HG03097 (cell line): ENCODE measurements at regions not wholly inside any gene's neighbourhood (a gene's known extent, or its start where the extent isn't known, plus 50 kb on each side); places are given as distances from the start of the nearest gene placed in this dataset.

Experiments used
- ATAC-seq: cut with Tn5 transposase; IDR thresholded peaks from one replicate; pipeline ENCODE4 v1.9.1; 2021; ENCODE audit not compliant: unreplicated experiment, low FRiP score

GRCh38 chr4:145348291-145348690, 133.4 kb upstream of the SMAD1 start:
- ATAC-seq: no peak

DNA sequence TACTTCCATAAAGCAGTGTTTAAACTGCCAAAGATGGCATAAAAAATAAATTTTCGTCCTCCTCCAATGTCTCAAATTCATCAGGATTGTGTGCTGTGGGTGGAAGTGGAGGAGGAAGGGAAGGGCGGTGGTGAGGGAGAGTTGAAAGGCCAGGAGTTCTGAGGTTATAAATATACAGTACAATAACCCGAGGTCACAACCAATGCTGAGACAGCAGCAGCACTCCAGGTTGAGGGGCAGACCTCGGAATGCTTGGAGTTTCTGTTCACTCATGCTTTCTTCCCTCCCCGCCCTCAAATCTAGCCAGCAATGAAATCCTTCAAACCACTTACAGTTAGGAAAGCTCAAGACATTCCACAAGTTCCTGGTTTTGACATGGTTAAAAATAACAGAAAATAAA, 134.0 kb upstream of the SMAD1 start:
- ATAC-seq: no peak

DNA sequence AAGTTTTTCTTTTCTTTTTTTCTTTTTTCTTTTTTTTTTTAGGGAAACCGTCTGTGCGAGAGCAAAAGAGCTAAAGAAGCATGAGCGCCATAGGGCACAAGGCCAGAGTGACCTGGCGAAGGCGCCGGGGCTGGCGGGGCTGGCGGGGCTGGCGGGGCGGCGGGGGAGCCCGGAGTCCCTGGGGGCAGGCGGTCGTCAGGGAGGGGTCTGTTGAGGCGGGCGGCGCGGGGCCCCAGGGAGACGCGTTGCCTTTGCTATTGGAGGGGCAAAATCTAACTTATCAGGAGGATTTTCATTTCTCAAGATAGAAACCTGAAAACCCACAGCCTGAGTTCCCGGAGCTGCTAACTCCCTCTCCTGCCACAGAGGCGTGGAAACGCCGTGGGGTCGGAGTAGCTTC, 135.6 kb upstream of the SMAD1 start:
- ATAC-seq: no peak

DNA sequence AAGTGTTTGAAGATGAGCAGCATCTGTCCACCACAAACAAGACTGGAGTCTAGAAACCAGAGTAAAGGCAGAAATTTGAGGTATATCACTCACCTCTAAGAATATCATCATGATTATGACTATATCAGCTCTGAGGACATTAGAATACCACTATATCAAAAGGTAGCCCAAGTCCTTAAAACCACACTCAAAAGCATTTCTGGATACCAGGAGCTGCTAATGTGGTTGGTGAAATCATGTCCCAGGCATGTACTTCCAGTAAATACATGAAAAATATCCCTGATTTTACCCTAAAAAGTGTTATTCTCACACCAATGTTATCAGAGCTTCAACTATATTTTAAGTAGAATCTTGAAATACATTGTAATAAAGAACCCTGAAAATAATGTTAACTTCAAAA, 136.3 kb upstream of the SMAD1 start:
- ATAC-seq: no peak

DNA sequence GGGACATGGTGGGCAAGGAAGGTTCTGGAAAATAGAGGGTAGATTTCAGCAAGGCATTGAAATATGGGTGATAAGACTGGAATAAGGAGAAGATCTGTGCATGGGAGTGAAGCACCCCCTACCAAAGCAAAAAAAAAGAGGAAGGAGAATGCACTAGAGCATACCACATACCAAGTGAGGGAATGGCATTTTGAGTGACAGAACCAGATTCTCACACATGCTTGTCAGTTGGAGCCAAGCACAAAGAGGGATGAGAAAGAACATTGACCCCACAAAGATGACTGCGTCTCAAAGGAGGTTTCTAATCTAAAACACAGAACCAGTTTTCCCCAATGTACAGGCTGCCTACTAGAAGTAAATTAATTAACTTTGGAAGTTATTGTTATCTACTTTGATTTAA, 140.3 kb upstream of the SMAD1 start:
- no peak for ATAC-seq

GRCh38 chr4:145340071-145340675, 141.5 kb upstream of the SMAD1 start:
- ATAC-seq: no peak

GRCh38 chr4:145339075-145339725, 142.5 kb upstream of the SMAD1 start:
- ATAC-seq: no peak

GRCh38 chr4:145338568-145338967, 143.1 kb upstream of the SMAD1 start:
- ATAC-seq: no peak

DNA sequence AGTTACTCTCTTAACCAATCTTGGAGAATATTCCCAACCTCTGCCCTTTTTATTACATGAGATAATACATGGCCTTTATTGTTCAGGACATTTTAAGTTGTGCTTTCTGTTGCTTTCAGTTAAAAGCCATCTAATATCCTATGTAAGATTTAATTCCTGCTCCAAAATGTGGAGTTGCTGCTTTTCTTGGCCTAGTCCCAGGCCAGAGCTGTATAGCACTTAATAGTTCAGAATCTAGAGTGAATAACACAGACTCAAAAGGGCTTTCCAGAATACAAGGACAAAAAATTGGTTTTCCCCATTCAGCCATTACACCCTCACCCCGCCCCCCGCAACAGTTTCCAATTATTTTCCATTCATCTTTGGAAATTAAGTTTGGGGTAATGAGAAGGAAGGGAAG, 144.3 kb upstream of the SMAD1 start:
- ATAC-seq: no peak

DNA sequence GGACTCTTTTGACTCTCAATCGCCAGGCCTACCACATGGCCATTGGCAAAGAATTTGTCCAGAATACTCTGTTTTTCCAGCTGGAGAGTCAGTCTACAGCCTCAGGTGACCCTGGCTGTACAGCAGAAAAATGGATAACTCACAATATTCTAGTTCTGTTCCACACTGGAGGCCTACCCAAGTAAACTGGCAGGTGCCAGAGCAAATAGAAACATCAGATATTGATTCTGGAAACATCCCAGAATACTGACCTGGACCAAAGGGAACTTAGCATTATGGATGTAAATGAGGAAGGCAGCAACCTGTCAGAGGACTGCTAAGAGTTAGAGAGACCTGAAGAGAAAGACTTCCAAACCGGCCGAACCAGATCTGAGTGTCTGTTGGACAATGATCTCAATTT, 147.9 kb upstream of the SMAD1 start:
- ATAC-seq: no peak

DNA sequence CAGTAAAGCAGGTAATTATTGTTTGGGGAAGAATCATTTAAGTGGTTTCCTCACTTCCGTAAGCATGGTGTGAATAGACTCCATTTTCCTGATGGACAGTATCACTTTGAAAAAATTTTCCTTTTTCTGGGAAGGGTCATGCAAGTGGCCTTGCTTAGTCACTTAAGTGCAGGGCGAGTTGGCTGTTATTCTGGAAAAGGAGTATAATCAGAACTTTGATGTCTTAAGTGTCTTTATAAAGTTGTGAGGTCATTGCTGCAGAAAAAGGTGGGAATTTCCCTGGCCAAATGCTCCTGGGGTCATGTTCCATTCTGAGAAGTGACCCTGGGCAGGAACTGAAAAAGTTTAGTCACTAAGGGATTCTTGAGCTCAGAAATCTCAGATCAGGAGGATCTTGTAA, 146.1 kb upstream of the OTUD4 start:
- ATAC-seq: no peak

- ATAC-seq: no peak
Observed at GRCh38 chr4:145324161-145324560, 143.8 kb upstream of the OTUD4 start.

DNA sequence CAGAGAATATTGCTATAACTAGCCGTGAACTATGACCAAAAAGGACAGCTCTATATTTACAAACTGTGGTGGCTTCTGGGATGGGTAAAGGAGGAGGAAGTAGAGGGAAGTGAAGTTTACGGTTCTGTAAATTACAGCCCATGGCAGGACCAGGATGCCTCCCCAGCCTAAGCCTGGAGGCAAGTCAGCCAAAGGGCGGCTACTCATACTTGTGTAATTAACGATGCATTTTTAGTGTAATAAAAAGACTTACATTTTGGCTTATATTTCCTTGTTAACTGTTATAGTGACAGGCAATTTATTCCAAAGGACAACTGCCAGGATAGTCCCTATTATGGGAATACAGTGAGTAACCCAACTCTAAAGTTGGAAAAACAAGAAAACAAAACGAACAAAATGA, 139.9 kb upstream of the OTUD4 start:
- ATAC-seq: no peak

GRCh38 chr4:145319751-145320150, 139.4 kb upstream of the OTUD4 start:
- ATAC-seq: no peak

DNA sequence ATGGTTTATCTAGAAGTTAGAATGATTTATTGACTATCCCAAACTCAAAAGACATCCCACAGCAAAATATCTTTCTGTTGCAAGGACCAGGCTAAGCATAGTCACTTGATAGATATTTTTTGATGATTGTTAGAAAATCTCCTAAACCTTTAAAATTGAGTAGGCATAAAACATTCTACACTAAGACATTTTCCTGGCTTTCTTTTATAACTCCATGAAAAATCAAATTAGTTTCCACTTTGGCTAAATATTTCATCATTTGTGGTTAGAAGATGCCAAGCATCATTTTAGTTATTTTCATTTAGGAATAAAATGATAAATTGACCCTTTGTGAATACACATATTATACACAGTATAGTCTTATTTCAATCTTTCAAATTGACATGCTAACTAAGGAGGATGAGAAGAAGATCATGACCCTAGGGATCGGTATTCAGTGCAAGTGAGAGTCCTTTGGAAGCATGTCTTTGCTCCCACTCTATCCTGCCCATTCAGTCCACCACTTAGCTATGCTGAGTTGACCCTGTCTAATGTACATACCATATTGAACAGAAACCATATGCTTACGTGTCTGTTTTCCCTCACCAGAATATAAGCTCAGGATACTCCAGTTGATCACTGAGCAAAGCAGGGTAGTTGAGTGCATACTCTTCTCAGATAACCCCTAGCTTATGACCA, 136.6 kb upstream of the OTUD4 start:
- no peak for ATAC-seq

DNA sequence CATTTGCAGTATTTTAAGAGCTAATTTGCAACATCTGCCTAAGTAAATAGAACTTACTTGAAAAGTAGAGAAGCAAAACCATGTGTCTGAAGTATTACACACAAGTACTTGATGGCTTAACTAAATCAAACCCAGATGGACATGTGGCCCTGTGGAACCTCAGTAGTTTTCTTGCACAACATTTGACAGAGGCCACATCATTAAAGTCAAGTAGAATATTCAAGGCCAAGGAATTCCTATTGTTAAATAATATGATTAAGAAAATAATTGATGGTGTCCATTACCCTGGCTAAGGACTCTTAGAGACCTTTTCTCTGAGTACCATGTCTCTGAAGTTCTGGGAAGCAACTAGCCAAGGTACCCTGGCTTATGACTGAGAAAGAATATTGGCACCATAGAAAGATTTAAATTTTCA, 135.4 kb upstream of the OTUD4 start:
- ATAC-seq: no peak

DNA sequence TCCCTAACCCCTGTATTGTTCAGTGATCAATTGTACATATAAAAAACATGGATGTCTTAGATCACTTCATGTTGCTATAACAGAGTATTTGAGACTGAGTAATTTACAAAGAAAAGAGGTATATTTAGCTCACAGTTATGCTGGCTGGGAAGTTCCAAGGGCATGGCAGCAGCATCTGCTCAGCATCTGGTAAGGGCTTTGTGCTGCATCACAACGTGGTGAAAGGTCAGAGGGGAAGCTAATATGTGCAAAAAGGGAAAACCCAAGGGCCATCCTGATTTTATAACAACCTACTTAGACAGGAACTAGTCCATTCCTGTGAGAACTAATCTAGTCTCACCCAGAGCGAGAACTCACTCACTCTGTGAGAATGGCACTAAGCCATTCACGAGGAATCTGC, 128.2 kb upstream of the OTUD4 start:
- ATAC-seq: no peak

DNA sequence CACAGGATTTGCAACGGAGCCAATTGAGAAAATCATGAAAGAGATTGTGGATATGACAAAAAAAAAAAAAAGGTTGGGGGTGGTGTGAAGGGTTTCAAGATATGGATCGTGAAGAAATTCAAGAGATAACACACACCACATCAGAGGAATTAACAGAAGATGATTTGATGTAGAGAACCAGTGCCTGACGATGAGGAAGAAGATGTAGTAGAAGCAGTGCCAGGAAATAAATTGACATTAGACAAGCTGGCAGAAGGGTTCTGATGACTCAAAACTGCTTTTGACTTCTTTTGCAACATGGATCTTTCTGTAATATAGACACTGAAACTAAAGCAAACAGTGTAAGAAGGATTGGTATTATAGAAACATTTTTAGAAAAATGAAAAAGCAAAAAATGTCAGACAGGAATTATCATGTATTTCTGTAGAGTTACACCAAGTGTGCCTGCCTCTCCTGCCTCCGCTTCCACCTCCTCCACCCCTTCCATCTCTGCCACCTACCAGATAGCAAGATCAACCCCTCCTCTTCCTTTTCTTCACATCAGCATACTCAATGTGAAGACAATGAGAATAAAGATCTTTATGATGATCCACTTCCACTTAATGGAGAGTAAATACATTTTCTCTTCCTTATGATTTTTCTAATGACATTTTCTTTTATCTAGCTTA, 127.5 kb upstream of the OTUD4 start:
- ATAC-seq: no peak

- ATAC-seq: no peak
Observed at GRCh38 chr4:145307120-145307519, 126.7 kb upstream of the OTUD4 start.

GRCh38 chr4:145302725-145303124, 122.3 kb upstream of the OTUD4 start:
- no peak for ATAC-seq

DNA sequence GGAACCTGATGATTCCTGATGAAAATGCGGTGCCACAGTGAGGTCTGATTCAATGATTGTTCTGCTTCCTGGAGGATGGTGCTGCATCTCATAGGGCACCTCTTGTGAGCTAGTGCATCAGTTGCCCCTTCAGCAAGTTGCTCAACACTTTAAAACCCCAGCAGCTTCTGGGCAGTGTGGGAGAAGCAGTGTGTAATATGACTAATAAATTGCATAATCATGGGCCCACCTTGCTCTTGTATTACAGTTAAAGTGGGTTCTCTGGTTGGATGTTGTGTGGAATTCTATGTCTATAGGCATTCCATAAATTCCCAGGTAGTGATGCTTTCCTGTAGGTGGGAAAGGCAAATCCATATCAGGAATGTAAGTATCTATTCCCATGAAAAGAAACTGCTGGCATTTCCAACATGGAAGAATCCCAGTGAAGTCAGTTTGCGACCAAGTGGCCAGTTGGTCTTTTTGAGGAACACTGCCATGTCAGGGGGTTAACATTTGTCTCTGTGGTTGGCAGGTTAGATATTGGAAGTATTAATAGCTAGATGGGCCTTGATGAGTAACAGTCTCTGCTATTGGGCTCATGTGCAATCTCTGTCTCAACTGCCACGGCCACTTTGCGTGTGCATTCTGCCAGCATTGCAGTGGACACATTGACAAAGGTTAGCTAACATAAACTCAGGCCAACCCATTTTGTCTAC, 121.1 kb upstream of the OTUD4 start:
- ATAC-seq: no peak
